Mesenchymal stem cell (in vitro differentiated cells and primary cell): ENCODE measurements at regions not wholly inside any gene's neighbourhood (a gene's known extent, or its start where the extent isn't known, plus 50 kb on each side); places are given as distances from the start of the nearest gene placed in this dataset.
"Not testable (repeated sequence)": the region's sequence is repeated elsewhere in the genome, so short reads cannot be mapped to it uniquely, and the experiment has no call there.

Experiments used
- DNase-seq: peaks from one replicate; pipeline ENCODE4 v3.0.0-alpha.2; 2013
- H2AFZ ChIP-seq: one replicate; pipeline ENCODE4 v1.6.1; 2013; ENCODE audit warnings: low read depth, mild to moderate bottlenecking, control low read depth, inconsistent platforms, low read length, moderate library complexity
- H2AK5ac ChIP-seq: 2 replicates; pipeline ENCODE4 v1.6.1; 2013; ENCODE audit warnings: low read length, moderate library complexity, mild to moderate bottlenecking, inconsistent platforms; ENCODE audit not compliant: severe bottlenecking
- H2BK120ac ChIP-seq: one replicate; pipeline ENCODE4 v1.6.1; 2013; ENCODE audit warnings: low read depth, mild to moderate bottlenecking, inconsistent platforms, low read length, moderate library complexity
- H2BK12ac ChIP-seq, 2 experiments: one replicate each; pipeline ENCODE4 v1.6.1; 2013; ENCODE audit warnings: inconsistent platforms in 2 of 2, low read length in 2 of 2, mild to moderate bottlenecking in 2 of 2, moderate library complexity in 2 of 2, control low read depth in 1 of 2
- H2BK15ac ChIP-seq: one replicate; pipeline ENCODE4 v1.6.1; 2013; ENCODE audit warnings: mild to moderate bottlenecking, low read depth, inconsistent platforms; ENCODE audit not compliant: poor library complexity, severe bottlenecking
- H2BK5ac ChIP-seq: 2 replicates; pipeline ENCODE4 v1.6.1; 2013; ENCODE audit warnings: low read depth, mild to moderate bottlenecking, low read length, control low read depth, inconsistent platforms; ENCODE audit not compliant: poor library complexity, severe bottlenecking
- H3K14ac ChIP-seq, 2 experiments: one replicate each; pipeline ENCODE4 v1.6.1; 2013; ENCODE audit warnings: inconsistent platforms in 2 of 2, low read length in 2 of 2, control low read depth in 1 of 2, mild to moderate bottlenecking in 1 of 2, moderate library complexity in 1 of 2
- H3K18ac ChIP-seq, 2 experiments: one replicate each; pipeline ENCODE4 v1.6.1; 2013; ENCODE audit warnings: inconsistent platforms in 2 of 2, low read length in 2 of 2, control low read depth in 1 of 2, low read depth in 1 of 2, mild to moderate bottlenecking in 1 of 2
- H3K23ac ChIP-seq, 2 experiments: one replicate each; pipeline ENCODE4 v1.6.1; 2013; ENCODE audit warnings: inconsistent platforms in 2 of 2, low read length in 2 of 2, mild to moderate bottlenecking in 2 of 2, moderate library complexity in 2 of 2, control low read depth in 1 of 2
- H3K27ac ChIP-seq: 2 replicates; pipeline ENCODE4 v1.5.1; 2013; ENCODE audit warnings: mild to moderate bottlenecking, moderate library complexity, low read length, control low read depth, inconsistent platforms; ENCODE audit not compliant: poor library complexity, severe bottlenecking
- H3K27me3 ChIP-seq, 2 experiments: 2 replicates each; pipeline versions ENCODE4 v1.6.1 to v1.7.0; 2013; ENCODE audit warnings: low read length in 2 of 2, mild to moderate bottlenecking in 2 of 2, moderate library complexity in 2 of 2, control low read depth in 1 of 2, inconsistent platforms in 1 of 2; ENCODE audit not compliant: control insufficient read depth in 1 of 2, insufficient read depth in 1 of 2
- H3K36me3 ChIP-seq, 2 experiments: 2 replicates each; pipeline versions ENCODE4 v1.6.1 to v1.7.0; 2013; ENCODE audit warnings: low read length in 2 of 2, control low read depth in 1 of 2, inconsistent platforms in 1 of 2, low read depth in 1 of 2, mild to moderate bottlenecking in 1 of 2; ENCODE audit not compliant: insufficient read depth in 2 of 2, control insufficient read depth in 1 of 2
- H3K4ac ChIP-seq, 2 experiments: one replicate each; pipeline ENCODE4 v1.6.1; 2013; ENCODE audit warnings: inconsistent platforms in 2 of 2, low read length in 2 of 2, mild to moderate bottlenecking in 2 of 2, moderate library complexity in 2 of 2, control low read depth in 1 of 2, low read depth in 1 of 2
- H3K4me1 ChIP-seq: 2 replicates; pipeline ENCODE4 v1.6.1; 2013; ENCODE audit warnings: low read depth, low read length, control low read depth; ENCODE audit not compliant: control insufficient read depth, insufficient read depth
- H3K4me2 ChIP-seq: 2 replicates; pipeline ENCODE4 v1.6.1; 2013; ENCODE audit warnings: low read length, mild to moderate bottlenecking, inconsistent platforms; ENCODE audit not compliant: poor library complexity, severe bottlenecking
- H3K4me3 ChIP-seq, 2 experiments: 2 replicates each; pipeline versions ENCODE4 v1.5.1 to v1.7.0; 2013; ENCODE audit warnings: low read length in 2 of 2, mild to moderate bottlenecking in 2 of 2, control low read depth in 1 of 2, low read depth in 1 of 2; ENCODE audit not compliant: insufficient read depth in 1 of 2
- H3K79me1 ChIP-seq: replicated peaks from 2 replicates; pipeline ENCODE4 v1.6.1; 2013; ENCODE audit warnings: mild to moderate bottlenecking, control low read depth, low read length, inconsistent platforms; ENCODE audit not compliant: poor library complexity, severe bottlenecking
- H3K9ac ChIP-seq: 2 replicates; pipeline ENCODE4 v1.7.0; 2013; ENCODE audit warnings: mild to moderate bottlenecking, low read length, moderate library complexity
- H3K9me3 ChIP-seq: 2 replicates; pipeline ENCODE4 v1.7.0; 2013; ENCODE audit warnings: mild to moderate bottlenecking, low read length; ENCODE audit not compliant: control insufficient read depth
- H4K8ac ChIP-seq: one replicate; pipeline ENCODE4 v1.6.1; 2013; ENCODE audit warnings: inconsistent platforms, mild to moderate bottlenecking, low read length, moderate library complexity
- H4K91ac ChIP-seq: one replicate; pipeline ENCODE4 v1.6.1; 2013; ENCODE audit warnings: mild to moderate bottlenecking, low read length, inconsistent platforms
- WGBS: methylation state at CpG from one replicate; pipeline ENCODE4 v1.1.7; 2013; ENCODE audit warnings: mixed read lengths; 5-methylcytosine and 5-hydroxymethylcytosine counted together

DNA sequence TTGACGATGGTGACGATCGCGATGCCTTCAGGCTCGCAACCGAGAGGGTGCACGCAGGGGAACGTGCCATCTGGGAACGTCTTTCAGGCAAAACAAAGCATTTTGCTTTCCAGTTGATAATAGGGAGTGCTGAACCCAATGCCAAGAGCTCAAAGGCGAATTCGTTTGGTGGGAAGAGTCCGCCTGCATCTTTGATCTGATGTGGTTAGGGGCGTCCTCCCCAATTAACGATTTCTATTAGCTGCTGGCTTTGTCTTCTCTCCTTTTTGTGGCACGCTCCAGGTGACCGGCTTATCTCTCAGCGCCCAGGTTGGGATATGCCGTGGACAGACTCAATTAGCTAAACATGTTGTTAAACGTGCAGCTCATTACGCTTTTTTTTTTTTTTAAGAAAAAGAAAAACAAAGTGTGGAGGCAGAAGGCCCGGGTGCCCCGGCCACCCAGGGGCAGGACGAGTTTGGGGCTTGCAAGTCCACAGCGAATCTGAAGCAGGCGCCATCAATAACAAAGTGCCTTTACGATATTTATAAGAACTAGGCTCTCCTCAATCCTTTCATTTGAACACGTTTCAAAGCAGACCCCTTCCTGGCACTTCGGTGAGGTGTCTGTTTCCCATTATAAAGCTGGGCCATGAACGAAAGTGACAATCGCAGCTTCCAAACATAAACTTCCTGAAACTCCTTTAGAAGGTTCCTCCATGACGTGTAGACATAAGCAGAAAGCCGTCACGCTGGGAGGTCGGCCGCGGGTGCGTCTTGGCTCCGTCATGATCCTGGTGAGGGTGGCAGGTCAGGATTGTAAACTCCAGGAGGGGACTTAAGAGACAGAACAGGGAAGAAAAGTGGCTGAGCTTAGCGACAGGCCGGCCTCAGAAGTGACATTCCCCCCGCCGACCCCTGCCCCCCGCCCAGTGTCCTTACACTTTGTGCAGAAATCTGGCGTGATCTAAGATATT lies 155.3 kb downstream of the LAT start:
- H2BK5ac ChIP-seq, DNase-seq, H3K14ac ChIP-seq, H2AFZ ChIP-seq, H2BK15ac ChIP-seq, H3K4me1 ChIP-seq, H3K9me3 ChIP-seq, H3K18ac ChIP-seq, H3K4me2 ChIP-seq, H3K27me3 ChIP-seq, H4K91ac ChIP-seq, H3K4ac ChIP-seq, H4K8ac ChIP-seq, H2BK12ac ChIP-seq, H3K9ac ChIP-seq, H3K79me1 ChIP-seq, H2BK120ac ChIP-seq, H3K27ac ChIP-seq, H3K36me3 ChIP-seq, H2AK5ac ChIP-seq, H3K4me3 ChIP-seq, H3K23ac ChIP-seq: not testable (repeated sequence)
- 68% methylated on average over 43 of the region's 44 CpGs for WGBS

DNA sequence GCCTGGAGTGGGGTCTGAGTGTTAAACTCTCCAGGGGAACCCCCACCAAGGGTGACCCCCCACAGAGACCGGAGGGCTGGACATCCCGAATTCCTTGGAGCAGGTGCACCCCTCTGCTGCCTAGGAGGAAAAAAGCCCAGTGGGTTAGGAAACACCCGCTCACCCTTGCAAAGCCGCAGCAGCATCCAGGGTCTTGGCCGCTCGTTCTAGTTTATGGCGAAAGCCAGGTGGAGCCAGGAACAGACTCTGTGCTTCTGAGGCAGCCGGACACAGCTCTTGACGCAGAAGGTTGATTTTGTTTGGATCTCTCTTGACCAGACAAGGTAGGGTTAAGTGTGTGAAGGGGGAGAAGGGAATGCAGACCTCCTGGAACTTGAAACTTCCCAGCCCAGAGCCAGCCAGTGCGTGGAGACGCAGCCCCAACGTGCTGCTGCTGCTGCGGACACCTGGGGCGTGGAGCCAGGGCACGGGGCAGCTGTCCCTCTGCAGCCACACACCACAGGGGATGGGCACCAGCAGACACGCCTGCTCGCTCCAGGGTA lies 154.5 kb downstream of the LAT start:
- Histone ChIP-seq H2AK5ac (no peak overlapping the region), H3K27me3 (peaks cover 0 to 3% of the 10 kb centered on the region in 2 experiments), H2AFZ (no peak overlapping the region), H2BK5ac (no peak overlapping the region), H4K8ac (no peak overlapping the region), H3K36me3 (no peaks in the 10 kb centered on the region), H3K4me2 (no peak overlapping the region), H3K23ac (no peak overlapping the region), H3K4me3 (no peak overlapping the region), H3K4ac (no peak overlapping the region), H3K79me1 (no peaks in the 10 kb centered on the region), H2BK12ac (no peak overlapping the region), H2BK120ac (no peak overlapping the region), H3K9me3 (no peaks in the 10 kb centered on the region), H3K27ac (no peak overlapping the region), H3K18ac (no peak overlapping the region), H2BK15ac (no peak overlapping the region), H3K9ac (no peak overlapping the region), H3K14ac (no peak overlapping the region), H3K4me1 (peaks cover 2% of the 10 kb centered on the region), H4K91ac (no peak overlapping the region)
- 66% methylated on average over 17 of the region's 17 CpGs for WGBS
- no peak for DNase-seq

DNA sequence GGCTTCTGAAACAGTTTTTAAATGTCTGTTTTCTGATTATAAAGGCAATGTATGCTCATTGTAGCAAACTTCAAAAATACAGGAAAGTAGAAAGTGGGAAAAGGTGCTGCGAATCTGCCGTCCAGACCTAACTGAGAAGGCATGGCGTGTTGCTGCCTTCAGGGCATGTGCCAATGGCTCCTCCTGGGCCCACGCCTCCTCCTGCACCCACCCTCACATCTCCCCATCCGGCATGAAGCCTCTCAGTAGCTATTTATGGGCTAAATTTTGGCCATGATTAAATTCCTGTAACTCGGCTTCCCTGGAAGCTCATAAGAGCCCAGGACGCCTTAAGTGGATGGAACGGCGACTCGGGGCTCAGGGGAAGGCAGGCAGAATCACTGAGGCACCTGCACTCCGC lies 153.8 kb downstream of the LAT start:
- H3K27me3 ChIP-seq, H3K79me1 ChIP-seq, H3K4ac ChIP-seq, H4K8ac ChIP-seq, H3K27ac ChIP-seq, H3K9me3 ChIP-seq, H3K23ac ChIP-seq, H3K4me2 ChIP-seq, H3K18ac ChIP-seq, H3K36me3 ChIP-seq, H3K14ac ChIP-seq, H2BK15ac ChIP-seq, H2AFZ ChIP-seq, H2BK5ac ChIP-seq, H2BK12ac ChIP-seq, H2BK120ac ChIP-seq, H3K4me3 ChIP-seq, DNase-seq, H3K4me1 ChIP-seq, H4K91ac ChIP-seq, H3K9ac ChIP-seq, H2AK5ac ChIP-seq: not testable (repeated sequence)
- WGBS = 88% methylated on average over 11 of the region's 11 CpGs

DNA sequence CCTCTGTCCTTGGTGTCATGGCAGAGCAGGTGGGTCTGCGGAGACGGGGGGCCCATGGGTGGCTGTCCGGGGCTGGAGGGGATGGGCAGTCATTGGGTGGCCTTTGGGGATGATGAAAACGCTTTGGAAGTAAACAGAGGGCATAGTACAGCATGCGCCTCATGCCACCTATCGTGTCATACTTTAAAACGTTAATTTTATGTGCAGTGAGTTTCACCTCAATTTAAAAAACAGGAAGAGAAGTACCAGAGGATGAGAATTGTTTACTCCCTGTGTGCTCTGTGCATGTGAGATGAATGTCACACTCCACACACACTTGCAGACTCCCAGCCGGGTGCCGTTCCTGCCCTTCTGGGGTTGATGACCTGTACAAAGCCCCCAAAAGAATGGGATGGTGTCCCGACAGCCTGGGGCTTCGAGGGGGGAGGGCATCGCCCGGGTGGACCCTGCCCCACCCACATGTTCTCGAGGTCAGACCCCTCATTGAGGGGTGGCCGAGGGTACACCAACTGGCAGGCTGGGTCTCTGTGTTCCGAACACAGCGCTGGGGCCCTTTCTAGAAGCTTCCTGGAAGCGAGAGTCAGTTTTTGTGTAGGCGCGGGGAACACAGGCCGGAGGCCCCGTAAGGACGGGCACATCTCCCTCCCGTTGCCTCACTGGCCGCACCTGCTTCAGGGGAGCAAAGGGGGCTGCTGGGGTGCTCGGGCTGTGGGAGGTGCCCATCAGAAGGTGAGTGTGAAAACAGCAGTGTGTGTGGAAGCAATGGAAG lies 153.2 kb downstream of the LAT start:
- not testable (repeated sequence) for H3K4ac ChIP-seq, H3K27me3 ChIP-seq, H3K27ac ChIP-seq, H3K23ac ChIP-seq, H3K4me1 ChIP-seq, H2BK12ac ChIP-seq, H2AK5ac ChIP-seq, DNase-seq, H3K9me3 ChIP-seq, H3K4me3 ChIP-seq, H3K36me3 ChIP-seq, H3K9ac ChIP-seq, H2BK5ac ChIP-seq, H2BK120ac ChIP-seq, H2AFZ ChIP-seq, H3K4me2 ChIP-seq, H3K79me1 ChIP-seq, H3K14ac ChIP-seq, H4K91ac ChIP-seq, H3K18ac ChIP-seq, H2BK15ac ChIP-seq, H4K8ac ChIP-seq
- WGBS = 89% methylated on average over 26 of the region's 26 CpGs
